NCI-H82 treated with DMSO at 0.1 percent for 48 hours (cell line): ENCODE measurements at regions not wholly inside any gene's neighbourhood (a gene's known extent, or its start where the extent isn't known, plus 50 kb on each side); places are given as distances from the start of the nearest gene placed in this dataset.
"Not testable (repeated sequence)": the region's sequence is repeated elsewhere in the genome, so short reads cannot be mapped to it uniquely, and the experiment has no call there.

ENCODE experiments used
- DNase-seq: peaks from one replicate; lab custom pipeline; 2025; ENCODE audit not compliant: unreplicated experiment; lab: John Stamatoyannopoulos, UW

GRCh38 chrX:151042842-151043241, 59.7 kb downstream of the HMGB3 start:
- DNase-seq: no peak

- not testable (repeated sequence) for DNase-seq
Observed at GRCh38 chrX:151066373-151066772, 83.2 kb downstream of the HMGB3 start.

DNA sequence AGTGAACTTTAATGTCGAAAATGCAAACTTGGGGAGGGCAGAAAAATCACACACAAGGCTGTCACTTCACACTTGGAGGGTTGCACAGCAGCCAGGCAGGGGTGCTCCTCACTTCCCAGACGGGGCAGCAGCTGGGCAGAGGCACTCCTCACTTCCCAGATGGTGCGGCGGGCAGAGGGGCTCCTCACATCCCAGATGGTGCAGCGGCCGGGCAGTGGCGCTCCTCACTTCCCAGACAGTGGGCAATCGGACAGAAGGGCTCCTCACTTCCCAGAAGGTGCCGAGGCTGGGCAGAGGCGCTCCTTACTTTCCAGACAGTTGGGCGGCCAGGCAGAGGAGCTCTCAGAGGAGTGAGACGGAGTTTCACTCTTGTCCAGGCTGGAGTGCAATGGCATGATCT, 90.6 kb downstream of the HMGB3 start:
- no peak for DNase-seq

- no peak for DNase-seq
Observed at GRCh38 chrX:151081016-151081415, 95.4 kb upstream of the GPR50 start.

DNA sequence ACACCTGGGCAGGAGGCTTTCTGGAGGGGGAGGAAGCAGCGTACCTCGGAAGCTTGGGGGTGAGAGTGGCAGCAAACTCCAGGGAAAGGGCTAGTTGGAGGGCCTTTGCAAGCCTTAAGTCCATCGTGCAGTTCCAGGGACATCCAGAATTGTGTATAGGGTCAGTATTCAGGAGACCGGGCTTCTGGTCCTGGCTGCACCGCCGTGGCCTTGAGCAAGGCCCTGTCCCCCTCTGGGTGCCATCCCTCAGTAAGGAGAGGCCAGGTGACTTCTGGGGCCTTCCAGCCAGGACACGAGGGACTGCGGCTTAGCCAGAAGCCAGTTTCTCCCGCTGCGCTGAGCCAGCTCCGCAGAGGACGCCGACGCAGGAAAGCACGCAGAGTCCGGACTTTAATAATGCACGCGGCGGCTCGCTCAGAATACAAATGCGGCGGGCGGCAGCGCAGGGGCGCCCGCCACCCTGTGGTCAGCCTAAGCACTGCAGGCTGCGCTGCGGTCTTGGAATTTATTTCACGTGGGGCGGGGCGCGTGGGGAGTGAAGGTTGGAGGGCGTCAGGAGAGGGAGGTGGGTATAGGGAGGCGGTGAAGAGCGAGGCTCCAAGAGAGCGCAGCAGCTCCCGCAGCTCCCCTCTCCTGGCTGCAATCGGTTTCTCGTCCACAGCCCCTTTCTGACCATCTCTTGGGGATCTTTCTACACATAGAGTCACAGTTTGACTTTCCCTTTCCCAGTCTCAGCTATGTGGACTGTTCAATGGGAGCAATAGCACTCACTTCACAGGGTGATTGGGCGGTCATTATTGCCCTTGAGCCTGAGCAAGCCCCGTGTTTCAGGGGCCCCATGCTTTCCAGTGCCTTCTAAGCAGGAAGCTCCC, 94.1 kb upstream of the GPR50 start:
- DNase-seq: peak; percentile 27

DNA sequence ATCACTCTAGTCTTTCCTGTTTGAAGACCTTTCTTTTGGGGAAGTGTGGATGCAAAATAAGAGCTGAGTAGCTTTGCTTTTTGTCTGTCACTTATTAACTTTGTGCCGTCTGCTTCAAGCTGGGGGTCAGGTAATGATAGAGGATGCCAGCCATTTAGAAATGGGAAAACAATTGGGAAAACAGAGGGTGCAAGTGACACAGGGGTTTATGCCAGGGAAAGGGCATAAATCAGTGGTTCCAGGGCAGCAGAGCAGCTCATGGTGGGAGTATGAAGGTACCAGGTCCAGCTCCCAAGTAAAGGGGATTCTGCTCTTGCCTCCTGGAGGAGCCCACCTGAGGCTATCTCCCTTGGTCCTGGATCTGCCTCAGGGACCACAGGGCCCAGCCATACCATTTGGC, 91.9 kb upstream of the GPR50 start:
- no peak for DNase-seq

GRCh38 chrX:151085207-151085606, 91.2 kb upstream of the GPR50 start:
- no peak for DNase-seq

GRCh38 chrX:151088221-151088620, 88.2 kb upstream of the GPR50 start:
- no peak for DNase-seq

DNA sequence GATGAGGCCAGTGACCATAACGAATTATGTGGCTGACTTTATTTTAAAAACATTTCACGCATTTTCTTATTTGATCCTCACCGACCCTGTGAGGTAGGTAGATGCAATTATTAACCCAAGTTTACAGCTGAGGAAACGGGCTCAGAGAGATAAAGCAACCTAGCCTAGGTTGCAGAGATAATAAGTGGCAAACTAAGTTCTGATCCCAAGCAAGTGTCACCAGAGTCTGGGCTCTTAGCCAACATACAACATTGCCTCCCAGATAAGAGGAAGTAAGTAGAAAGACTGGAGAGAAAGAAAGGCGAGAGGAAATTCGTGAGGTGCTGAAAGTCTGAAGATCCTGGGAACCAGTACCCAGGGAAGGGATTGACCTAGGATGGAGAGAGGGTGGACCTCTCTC, 77.4 kb upstream of the GPR50 start:
- DNase-seq: no peak

- DNase-seq: no peak
Observed at GRCh38 chrX:151100799-151101198, 75.6 kb upstream of the GPR50 start.

GRCh38 chrX:151113200-151113599, 63.2 kb upstream of the GPR50 start:
- not testable (repeated sequence) for DNase-seq
